ENCODE measurements at regions not wholly inside any gene's neighbourhood (a gene's known extent, or its start where the extent isn't known, plus 50 kb on each side); places are given as distances from the start of the nearest gene placed in this dataset.

DNA sequence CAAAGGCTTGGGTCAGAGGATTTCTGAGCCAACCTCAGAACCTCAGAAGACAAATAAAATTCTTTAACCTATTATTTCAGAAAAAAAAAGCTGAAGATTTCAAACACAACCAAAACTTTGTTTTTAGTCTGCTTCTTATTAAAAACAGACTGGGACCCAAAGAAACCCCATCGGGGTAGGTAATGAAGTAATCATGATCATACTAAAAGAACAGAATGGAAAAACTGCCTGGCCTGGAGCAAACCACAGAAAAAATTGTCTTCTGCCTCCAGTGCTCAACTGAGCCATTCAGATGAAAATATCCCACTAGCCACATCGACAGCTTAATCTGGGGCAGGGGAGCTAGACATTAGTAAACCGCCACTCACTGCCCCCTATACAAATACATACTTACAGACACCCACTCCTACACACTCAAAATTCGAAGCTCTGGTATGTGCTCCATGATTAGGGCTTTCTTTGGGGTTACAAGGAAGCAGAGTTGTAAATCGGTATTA is 76.5 kb downstream of the SDC1 start:
- no peak overlapping the region for H3K4me3 ChIP-seq (ENCODE audit: low read depth, low read length)
- ChIA-PET CTCF (interaction anchor here (1.2 kb wide), 1 partner anchor 13 kb away, joined by 4 read pairs; no protein-coding TSS in a partner anchor), POLR2A (interaction anchor here (0.8 kb wide), 1 partner anchor 77 kb away, joined by 4 read pairs; the partner anchor contains the start of gene SDC1)
- no peaks in the 10 kb centered on the region; the same call in 1 of the 2 replicates for H3K4me1 ChIP-seq (ENCODE audit: control insufficient read depth, insufficient read depth, low read length)
- TF ChIP-seq ZNF776 (tag by site-specific recombination; IDR thresholded peaks at IDR 0.05; ENCODE audit: borderline replicate concordance) (no peak), ZNF138 (tag by site-specific recombination; IDR thresholded peaks at IDR 0.05; ENCODE audit: borderline replicate concordance) (no peak), GLIS2 (tag by site-specific recombination; IDR thresholded peaks at IDR 0.05) (no peak), ZNF610 (tag by site-specific recombination; IDR thresholded peaks at IDR 0.05; ENCODE audit: borderline replicate concordance) (no peak), ZNF155 (tag by site-specific recombination; IDR thresholded peaks at IDR 0.05) (no peak), OVOL3 (tag by site-specific recombination; IDR thresholded peaks at IDR 0.05) (no peak), ZXDB (tag by site-specific recombination; IDR thresholded peaks at IDR 0.05) (no peak)
- TF ChIP-seq, protein P1, sequence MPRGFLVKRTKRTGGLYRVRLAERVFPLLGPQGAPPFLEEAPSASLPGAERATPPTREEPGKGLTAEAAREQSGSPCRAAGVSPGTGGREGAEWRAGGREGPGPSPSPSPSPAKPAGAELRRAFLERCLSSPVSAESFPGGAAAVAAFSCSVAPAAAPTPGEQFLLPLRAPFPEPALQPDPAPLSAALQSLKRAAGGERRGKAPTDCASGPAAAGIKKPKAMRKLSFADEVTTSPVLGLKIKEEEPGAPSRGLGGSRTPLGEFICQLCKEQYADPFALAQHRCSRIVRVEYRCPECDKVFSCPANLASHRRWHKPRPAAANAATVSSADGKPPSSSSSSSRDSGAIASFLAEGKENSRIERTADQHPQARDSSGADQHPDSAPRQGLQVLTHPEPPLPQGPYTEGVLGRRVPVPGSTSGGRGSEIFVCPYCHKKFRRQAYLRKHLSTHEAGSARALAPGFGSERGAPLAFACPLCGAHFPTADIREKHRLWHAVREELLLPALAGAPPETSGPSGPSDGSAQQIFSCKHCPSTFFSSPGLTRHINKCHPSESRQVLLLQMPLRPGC (tag by site-specific recombination; IDR thresholded peaks at IDR 0.05) = no peak
- TF ChIP-seq, protein P2, sequence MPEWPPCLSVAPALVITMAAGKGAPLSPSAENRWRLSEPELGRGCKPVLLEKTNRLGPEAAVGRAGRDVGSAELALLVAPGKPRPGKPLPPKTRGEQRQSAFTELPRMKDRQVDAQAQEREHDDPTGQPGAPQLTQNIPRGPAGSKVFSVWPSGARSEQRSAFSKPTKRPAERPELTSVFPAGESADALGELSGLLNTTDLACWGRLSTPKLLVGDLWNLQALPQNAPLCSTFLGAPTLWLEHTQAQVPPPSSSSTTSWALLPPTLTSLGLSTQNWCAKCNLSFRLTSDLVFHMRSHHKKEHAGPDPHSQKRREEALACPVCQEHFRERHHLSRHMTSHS (tag by site-specific recombination; IDR thresholded peaks at IDR 0.05) = no peak
- H3K27ac ChIP-seq (ENCODE audit: extremely low read depth, low read depth, low read length) = no peak overlapping the region
- H3K36me3 ChIP-seq (ENCODE audit: control insufficient read depth in 2 of 2, insufficient read depth in 1 of 2, low read length in 2 of 2) = no peaks in the 10 kb centered on the region
- H3K9me3 ChIP-seq (ENCODE audit: control insufficient read depth, insufficient read depth, low read depth, low read length) = no peaks in the 10 kb centered on the region

DNA sequence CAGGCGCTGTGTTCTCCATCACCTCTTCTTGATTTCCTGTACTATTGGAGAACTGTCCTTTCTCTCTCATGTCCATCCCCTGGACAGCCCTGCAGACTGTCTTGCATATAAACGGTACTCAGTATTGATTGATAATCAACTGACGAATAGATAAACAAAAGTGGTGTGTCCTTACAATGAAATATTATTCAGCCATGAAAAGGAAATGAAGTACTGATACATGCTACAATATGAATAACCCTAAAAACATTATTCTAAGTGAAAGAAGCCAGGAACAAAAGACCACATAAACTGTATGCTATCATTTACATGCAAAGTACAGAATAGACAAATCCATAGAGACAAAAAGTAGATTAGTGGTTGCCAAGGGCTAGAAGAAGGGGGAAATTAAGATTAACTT is 77.6 kb downstream of the SDC1 start:
- ChIA-PET POLR2A (no interaction called here), CTCF (interaction anchor here (1.0 to 1.6 kb wide), 4 partner anchors 12 to 179 kb away, joined by 3 to 4 read pairs (median 4); partner anchors contain the start of gene SDC1)
- H3K9me3 ChIP-seq (ENCODE audit: control insufficient read depth, insufficient read depth, low read depth, low read length) = no peaks in the 10 kb centered on the region
- no peak overlapping the region for H3K4me3 ChIP-seq (ENCODE audit: low read depth, low read length)
- no peaks in the 10 kb centered on the region; the same call in 1 of the 2 replicates for H3K4me1 ChIP-seq (ENCODE audit: control insufficient read depth, insufficient read depth, low read length)
- no peaks in the 10 kb centered on the region for H3K36me3 ChIP-seq (ENCODE audit: control insufficient read depth in 2 of 2, insufficient read depth in 1 of 2, low read length in 2 of 2)
- TF ChIP-seq KLF1 (tag by site-specific recombination; IDR thresholded peaks at IDR 0.05) = no peak
- TF ChIP-seq ZNF146 (tag by site-specific recombination; IDR thresholded peaks at IDR 0.05) = peak; percentile 64; the same call in 1 of the 2 replicates
- no peak overlapping the region for H3K27ac ChIP-seq (ENCODE audit: extremely low read depth, low read depth, low read length)

DNA sequence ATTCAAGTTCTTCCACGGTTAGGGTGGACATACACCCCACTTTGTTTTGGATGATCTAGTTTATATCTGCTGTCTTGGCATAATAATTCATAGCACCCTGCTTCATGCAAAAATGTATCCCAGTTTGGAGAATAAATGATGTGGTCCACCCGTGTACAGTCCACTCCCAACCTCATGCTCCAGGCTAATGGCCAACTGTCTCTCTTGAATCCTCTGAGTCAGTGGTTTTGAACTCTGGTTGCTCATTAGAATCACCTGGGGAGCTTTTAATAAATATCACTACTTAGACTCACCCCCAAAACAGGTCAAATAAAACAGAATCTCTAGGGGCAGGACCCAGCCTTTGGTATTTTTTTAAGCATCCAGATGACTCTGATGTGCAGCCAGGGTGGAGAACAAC is 78.5 kb downstream of the SDC1 start:
- TF ChIP-seq, protein P3, sequence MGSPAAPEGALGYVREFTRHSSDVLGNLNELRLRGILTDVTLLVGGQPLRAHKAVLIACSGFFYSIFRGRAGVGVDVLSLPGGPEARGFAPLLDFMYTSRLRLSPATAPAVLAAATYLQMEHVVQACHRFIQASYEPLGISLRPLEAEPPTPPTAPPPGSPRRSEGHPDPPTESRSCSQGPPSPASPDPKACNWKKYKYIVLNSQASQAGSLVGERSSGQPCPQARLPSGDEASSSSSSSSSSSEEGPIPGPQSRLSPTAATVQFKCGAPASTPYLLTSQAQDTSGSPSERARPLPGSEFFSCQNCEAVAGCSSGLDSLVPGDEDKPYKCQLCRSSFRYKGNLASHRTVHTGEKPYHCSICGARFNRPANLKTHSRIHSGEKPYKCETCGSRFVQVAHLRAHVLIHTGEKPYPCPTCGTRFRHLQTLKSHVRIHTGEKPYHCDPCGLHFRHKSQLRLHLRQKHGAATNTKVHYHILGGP (tag by site-specific recombination; IDR thresholded peaks at IDR 0.05) = no peak
- TF ChIP-seq ZNF211 (tag by site-specific recombination; IDR thresholded peaks at IDR 0.05; ENCODE audit: low read depth) (no peak), ZNF311 (tag by site-specific recombination; IDR thresholded peaks at IDR 0.05; ENCODE audit: borderline replicate concordance) (no peak), SP7 (tag by site-specific recombination; IDR thresholded peaks at IDR 0.05) (no peak), ZNF792 (tag by site-specific recombination; IDR thresholded peaks at IDR 0.05) (no peak), ZNF157 (tag by site-specific recombination; IDR thresholded peaks at IDR 0.05) (no peak), ZNF19 (tag by site-specific recombination; IDR thresholded peaks at IDR 0.05; ENCODE audit: low read depth) (no peak), ZNF600 (tag by site-specific recombination; IDR thresholded peaks at IDR 0.05) (no peak)
- TF ChIP-seq, protein P4, sequence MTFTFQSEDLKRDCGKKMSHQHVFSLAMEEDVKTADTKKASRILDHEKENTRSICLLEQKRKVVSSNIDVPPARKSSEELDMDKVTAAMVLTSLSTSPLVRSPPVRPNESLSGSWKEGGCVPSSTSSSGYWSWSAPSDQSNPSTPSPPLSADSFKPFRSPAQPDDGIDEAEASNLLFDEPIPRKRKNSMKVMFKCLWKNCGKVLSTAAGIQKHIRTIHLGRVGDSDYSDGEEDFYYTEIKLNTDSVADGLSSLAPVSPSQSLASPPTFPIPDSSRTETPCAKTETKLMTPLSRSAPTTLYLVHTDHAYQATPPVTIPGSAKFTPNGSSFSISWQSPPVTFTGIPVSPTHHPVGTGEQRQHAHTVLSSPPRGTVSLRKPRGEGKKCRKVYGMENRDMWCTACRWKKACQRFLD (tag by site-specific recombination; IDR thresholded peaks at IDR 0.05) = no peak
- TF ChIP-seq, protein P5, sequence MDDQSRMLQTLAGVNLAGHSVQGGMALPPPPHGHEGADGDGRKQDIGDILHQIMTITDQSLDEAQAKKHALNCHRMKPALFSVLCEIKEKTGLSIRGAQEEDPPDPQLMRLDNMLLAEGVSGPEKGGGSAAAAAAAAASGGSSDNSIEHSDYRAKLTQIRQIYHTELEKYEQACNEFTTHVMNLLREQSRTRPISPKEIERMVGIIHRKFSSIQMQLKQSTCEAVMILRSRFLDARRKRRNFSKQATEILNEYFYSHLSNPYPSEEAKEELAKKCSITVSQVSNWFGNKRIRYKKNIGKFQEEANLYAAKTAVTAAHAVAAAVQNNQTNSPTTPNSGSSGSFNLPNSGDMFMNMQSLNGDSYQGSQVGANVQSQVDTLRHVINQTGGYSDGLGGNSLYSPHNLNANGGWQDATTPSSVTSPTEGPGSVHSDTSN (CRISPR knock-in tag; IDR thresholded peaks at IDR 0.05) = no peak
- ChIA-PET POLR2A (no interaction called here), CTCF (interaction anchor here (1.3 to 1.6 kb wide), 2 partner anchors 11 to 79 kb away, joined by 4 read pairs; partner anchors contain the start of gene SDC1)
- H3K36me3 ChIP-seq (ENCODE audit: control insufficient read depth in 2 of 2, insufficient read depth in 1 of 2, low read length in 2 of 2) = no peaks in the 10 kb centered on the region
- no peak overlapping the region for H3K4me3 ChIP-seq (ENCODE audit: low read depth, low read length)
- no peaks in the 10 kb centered on the region for H3K9me3 ChIP-seq (ENCODE audit: control insufficient read depth, insufficient read depth, low read depth, low read length)
- no peak overlapping the region for H3K27ac ChIP-seq (ENCODE audit: extremely low read depth, low read depth, low read length)
- no peaks in the 10 kb centered on the region; the same call in 1 of the 2 replicates for H3K4me1 ChIP-seq (ENCODE audit: control insufficient read depth, insufficient read depth, low read length)

Measured in HEK293 (cell line).